Type B pancreatic cell (in vitro differentiated cells): ENCODE measurements at regions not wholly inside any gene's neighbourhood (a gene's known extent, or its start where the extent isn't known, plus 50 kb on each side); places are given as distances from the start of the nearest gene placed in this dataset.

Experiments used
- DNase-seq: peaks from one replicate; pipeline ENCODE4 v3.0.0; 2021; ENCODE audit warnings: mixed read lengths; ENCODE audit not compliant: unreplicated experiment; ENCODE audit errors: extremely low spot score
- H3K27ac Mint-ChIP-seq: 2 replicates; pipeline ENCODE4 v1.8.0; 2021; ENCODE audit warnings: mild to moderate bottlenecking, mixed read lengths
- H3K27me3 Mint-ChIP-seq: 2 replicates; pipeline ENCODE4 v1.8.0; 2021; ENCODE audit warnings: mixed read lengths
- H3K36me3 Mint-ChIP-seq: 2 replicates; pipeline ENCODE4 v1.8.0; 2021; ENCODE audit warnings: mixed read lengths
- H3K4me1 Mint-ChIP-seq: one replicate; pipeline ENCODE4 v1.8.0; 2021; ENCODE audit warnings: mixed read lengths; ENCODE audit not compliant: unreplicated experiment
- H3K4me3 Mint-ChIP-seq: 2 replicates; pipeline ENCODE4 v1.8.0; 2021; ENCODE audit warnings: mild to moderate bottlenecking, mixed read lengths
- H3K9me3 Mint-ChIP-seq: 2 replicates; pipeline ENCODE4 v1.8.0; 2021; ENCODE audit warnings: mixed read lengths
- TF ChIP-seq, protein P1 (sequence below): fragments of 200-600 bp; sonication (generic); conservative IDR thresholded peaks from 2 replicates; pipeline ENCODE4 v1.5.0; 2021; ENCODE audit warnings: antibody characterized with exemption, mild to moderate bottlenecking

- no peak overlapping the region for H3K4me3 Mint-ChIP-seq
- H3K36me3 Mint-ChIP-seq: no peaks in the 10 kb centered on the region
- no peak for DNase-seq
- no peaks in the 10 kb centered on the region for H3K27me3 Mint-ChIP-seq
- peaks cover 5% of the 10 kb centered on the region for H3K9me3 Mint-ChIP-seq
- TF ChIP-seq, protein P1, sequence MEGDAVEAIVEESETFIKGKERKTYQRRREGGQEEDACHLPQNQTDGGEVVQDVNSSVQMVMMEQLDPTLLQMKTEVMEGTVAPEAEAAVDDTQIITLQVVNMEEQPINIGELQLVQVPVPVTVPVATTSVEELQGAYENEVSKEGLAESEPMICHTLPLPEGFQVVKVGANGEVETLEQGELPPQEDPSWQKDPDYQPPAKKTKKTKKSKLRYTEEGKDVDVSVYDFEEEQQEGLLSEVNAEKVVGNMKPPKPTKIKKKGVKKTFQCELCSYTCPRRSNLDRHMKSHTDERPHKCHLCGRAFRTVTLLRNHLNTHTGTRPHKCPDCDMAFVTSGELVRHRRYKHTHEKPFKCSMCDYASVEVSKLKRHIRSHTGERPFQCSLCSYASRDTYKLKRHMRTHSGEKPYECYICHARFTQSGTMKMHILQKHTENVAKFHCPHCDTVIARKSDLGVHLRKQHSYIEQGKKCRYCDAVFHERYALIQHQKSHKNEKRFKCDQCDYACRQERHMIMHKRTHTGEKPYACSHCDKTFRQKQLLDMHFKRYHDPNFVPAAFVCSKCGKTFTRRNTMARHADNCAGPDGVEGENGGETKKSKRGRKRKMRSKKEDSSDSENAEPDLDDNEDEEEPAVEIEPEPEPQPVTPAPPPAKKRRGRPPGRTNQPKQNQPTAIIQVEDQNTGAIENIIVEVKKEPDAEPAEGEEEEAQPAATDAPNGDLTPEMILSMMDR: no peak
- no peak overlapping the region for H3K27ac Mint-ChIP-seq
- no peaks in the 10 kb centered on the region for H3K4me1 Mint-ChIP-seq
Observed at GRCh38 chr15:95793231-95793630, 537.3 kb upstream of the NR2F2 start.

DNA sequence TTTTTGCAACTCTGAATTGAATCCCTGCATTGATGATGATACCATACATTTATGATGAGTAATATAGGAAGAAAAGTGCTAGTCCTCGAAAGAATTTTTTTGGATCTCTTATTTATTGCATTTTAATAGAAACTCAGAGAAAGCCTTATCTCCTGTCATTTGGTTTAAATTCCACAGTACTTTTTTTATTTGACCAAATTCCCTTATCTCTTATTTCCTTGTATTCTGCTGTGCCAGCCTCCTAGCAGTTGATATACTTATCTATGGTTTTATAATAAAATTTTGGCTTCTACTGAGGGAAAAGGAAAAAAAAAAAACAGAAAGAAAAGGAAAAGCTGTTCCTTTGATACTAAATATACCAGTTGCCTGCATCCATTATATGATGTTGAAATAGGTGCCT lies 535.1 kb upstream of the NR2F2 start:
- peaks cover 5% of the 10 kb centered on the region for H3K9me3 Mint-ChIP-seq
- H3K27me3 Mint-ChIP-seq: no peaks in the 10 kb centered on the region
- H3K27ac Mint-ChIP-seq: no peak overlapping the region
- H3K36me3 Mint-ChIP-seq: peaks cover 5% of the 10 kb centered on the region
- H3K4me3 Mint-ChIP-seq: no peak overlapping the region
- TF ChIP-seq, protein P1: no peak
- H3K4me1 Mint-ChIP-seq: no peaks in the 10 kb centered on the region
- DNase-seq: no peak

DNA sequence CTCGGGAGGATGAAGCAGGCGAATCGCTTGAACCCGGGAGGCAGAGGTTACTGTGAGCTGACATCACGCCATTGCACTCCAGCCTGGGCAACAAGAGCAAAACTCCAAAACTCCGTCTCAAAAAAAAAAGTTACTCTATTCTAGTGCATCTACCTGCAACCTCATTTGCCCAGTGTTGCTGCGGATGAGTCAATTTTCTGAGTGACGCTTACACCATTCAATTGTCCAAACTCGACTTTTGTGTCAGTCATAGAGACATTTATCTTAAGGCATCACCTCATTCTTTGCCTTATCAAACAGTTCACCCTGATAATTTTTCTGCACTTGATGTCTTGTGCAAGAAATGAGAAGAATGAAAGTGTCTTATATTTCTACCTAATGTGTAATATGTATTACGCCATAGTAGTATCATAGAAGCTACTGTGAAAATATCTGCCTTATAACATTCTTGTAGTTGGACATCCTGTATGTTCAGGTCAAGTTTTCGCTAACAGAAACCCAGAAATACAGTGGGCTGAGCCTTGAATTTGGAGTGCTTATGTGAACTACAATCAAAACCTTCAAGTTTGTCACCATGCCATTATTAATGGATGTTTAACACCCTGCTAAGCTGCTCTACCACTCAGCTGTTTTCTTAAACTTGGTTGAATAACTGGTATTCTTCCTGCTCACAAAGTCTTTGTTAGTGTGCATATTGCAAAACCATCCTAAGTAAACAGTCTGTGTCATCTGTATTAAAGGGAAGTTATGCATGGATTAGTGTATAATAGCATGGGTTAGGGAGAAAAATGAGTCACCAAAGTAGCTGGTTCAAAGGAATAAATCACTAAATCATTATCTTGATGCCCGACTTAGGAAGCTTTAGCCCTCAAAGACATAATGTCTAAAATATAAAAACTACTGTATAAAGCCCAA lies 531.0 kb upstream of the NR2F2 start:
- H3K9me3 Mint-ChIP-seq: peaks cover 4% of the 10 kb centered on the region

GRCh38 chr15:95804484-95804883 lies 526.0 kb upstream of the NR2F2 start:
- Mint-ChIP-seq H3K9me3 (peaks cover 6% of the 10 kb centered on the region), H3K27ac (peak overlapping the region; percentile 34), H3K27me3 (no peaks in the 10 kb centered on the region), H3K4me1 (no peaks in the 10 kb centered on the region), H3K4me3 (peak overlapping the region; percentile 66), H3K36me3 (peaks cover 12% of the 10 kb centered on the region)
- TF ChIP-seq, protein P1: no peak
- no peak for DNase-seq

More for the DNA sequence above, 531.0 kb upstream of the NR2F2 start:
- DNase-seq: no peak
- TF ChIP-seq, protein P1: no peak
- Mint-ChIP-seq H3K27me3 (no peaks in the 10 kb centered on the region), H3K27ac (peak overlapping the region; percentile 48), H3K4me3 (no peak overlapping the region), H3K36me3 (peaks cover 5% of the 10 kb centered on the region), H3K4me1 (no peaks in the 10 kb centered on the region)

DNA sequence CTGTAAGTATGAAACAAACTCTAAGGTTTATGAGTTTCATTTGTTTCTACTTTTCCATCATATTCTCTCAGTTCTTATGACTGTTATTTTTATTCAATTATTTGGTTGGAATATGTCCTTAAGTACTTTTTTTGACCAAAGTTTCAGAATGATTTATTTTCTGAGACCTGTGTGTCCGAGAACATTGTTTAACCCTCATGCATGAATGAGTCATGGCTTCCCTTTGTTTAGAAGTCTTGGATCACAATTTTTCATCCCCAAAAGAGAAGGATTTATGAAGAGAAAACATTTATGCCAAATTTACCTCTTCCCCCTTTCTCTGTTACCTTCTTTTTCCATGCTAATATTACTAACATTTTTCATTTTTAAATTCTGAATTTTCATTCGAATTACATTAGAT lies 518.0 kb upstream of the NR2F2 start:
- TF ChIP-seq, protein P1: no peak
- DNase-seq: no peak
- no peaks in the 10 kb centered on the region for H3K4me1 Mint-ChIP-seq
- H3K36me3 Mint-ChIP-seq: peaks cover 3% of the 10 kb centered on the region
- H3K27ac Mint-ChIP-seq: no peak overlapping the region
- H3K9me3 Mint-ChIP-seq: peaks cover 5% of the 10 kb centered on the region
- no peaks in the 10 kb centered on the region for H3K27me3 Mint-ChIP-seq
- H3K4me3 Mint-ChIP-seq: no peak overlapping the region
